HG02938 (cell line): ENCODE measurements at regions not wholly inside any gene's neighbourhood (a gene's known extent, or its start where the extent isn't known, plus 50 kb on each side); places are given as distances from the start of the nearest gene placed in this dataset.

ENCODE experiments used
- ATAC-seq: cut with Tn5 transposase; IDR thresholded peaks from one replicate; pipeline ENCODE4 v1.9.1; 2021; ENCODE audit warnings: mild to moderate bottlenecking, moderate library complexity; ENCODE audit not compliant: unreplicated experiment

GRCh38 chr12:59927032-59927431 is 331.2 kb downstream of the SLC16A7 start:
- ATAC-seq = no peak

- ATAC-seq = no peak
Observed at GRCh38 chr12:59928416-59928815, 332.6 kb downstream of the SLC16A7 start.

DNA sequence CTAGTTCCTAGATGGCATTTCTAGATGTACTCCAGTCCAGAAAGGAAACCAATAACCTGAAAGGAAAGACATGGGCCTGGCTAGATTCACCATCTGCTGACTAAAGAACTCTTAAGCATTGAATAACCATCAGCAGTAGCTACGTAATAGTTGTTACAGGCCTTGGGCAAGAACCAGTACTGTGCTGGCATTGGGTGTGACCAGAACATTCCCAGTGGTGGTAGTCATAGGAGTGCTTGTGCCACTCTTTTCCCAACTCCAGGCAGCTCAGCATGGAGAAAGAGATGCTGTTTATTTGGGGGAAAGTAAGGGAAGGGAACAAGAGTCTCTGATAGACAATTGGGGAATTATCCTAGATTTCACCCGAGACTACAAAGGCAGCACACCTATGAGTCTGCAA is 333.3 kb downstream of the SLC16A7 start:
- no peak for ATAC-seq

GRCh38 chr12:59934486-59934885 is 338.7 kb downstream of the SLC16A7 start:
- no peak for ATAC-seq

GRCh38 chr12:59936534-59936933 is 340.7 kb downstream of the SLC16A7 start:
- ATAC-seq = no peak

DNA sequence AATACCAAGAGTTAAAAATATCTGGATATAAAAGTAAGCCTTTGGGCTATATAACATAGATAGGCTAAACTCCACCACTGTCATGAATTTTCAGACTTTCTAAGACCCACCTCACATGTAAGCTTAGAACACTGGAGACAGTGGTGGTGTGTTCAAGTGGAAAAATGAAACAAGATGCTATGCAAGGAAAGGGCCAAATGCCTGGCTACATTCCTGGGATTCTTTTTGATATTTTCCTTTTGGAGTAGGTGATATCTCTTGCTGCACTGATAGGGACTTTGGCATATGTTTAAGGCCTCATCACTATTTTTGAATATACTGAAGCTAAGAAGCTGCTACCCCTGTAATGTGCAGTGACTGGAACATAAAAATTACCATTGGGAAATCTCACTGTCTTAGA is 341.3 kb downstream of the SLC16A7 start:
- no peak for ATAC-seq

DNA sequence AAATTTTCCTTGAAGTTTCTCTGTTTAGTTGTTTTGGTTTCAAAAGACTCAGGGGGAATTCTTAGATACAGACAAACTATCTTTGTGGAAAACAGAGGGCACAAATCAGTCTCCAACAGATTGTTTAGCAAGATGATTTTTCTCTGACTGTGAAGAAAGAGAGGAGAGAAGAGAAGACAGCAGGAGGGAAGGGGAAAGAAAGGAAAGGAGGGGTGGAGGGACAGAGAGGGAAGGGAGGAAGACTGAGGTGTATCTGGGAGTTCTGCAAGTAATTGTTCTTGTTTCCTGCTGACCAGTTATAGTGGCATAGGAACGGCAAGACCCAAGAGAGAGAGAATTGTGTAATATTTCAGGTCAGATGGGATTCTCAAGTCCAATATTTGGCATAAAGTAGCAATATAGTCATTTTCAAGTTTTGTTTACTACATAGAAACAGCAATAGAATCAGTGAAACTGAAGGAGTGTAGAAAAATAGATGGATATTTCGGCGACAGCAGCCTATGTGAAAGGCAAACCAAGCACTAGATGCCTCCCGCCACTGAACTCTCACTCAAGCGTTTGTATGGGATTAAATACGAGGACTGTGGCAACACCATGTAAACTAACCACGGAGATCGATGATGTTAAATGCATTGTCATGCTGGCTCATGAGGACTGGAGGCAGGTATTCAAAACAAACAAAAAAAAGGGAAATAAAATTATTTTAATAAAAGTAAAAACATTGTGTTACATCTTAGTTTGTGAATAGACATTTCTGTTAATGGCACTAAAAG is 342.5 kb downstream of the SLC16A7 start:
- ATAC-seq = no peak

GRCh38 chr12:59940631-59941342 is 345.0 kb downstream of the SLC16A7 start:
- no peak for ATAC-seq

DNA sequence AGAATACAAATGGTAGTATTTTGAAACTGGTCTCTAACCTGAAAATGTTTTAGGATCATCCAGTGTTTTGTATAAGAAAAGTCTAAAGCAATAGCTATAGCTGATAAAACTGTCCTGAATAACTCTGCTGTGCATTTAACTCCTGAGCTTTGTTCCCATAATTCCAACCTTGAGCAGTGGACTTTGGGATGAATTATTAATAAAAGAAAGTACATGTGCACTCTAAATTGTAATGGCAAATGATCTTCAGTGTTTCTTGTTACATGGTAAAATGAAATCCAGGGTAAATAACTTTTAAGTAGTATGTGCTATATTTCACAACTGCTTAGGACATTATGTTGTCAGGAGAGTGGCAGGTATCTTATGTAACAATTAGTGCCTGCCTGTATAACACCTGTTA is 345.6 kb downstream of the SLC16A7 start:
- ATAC-seq = no peak

DNA sequence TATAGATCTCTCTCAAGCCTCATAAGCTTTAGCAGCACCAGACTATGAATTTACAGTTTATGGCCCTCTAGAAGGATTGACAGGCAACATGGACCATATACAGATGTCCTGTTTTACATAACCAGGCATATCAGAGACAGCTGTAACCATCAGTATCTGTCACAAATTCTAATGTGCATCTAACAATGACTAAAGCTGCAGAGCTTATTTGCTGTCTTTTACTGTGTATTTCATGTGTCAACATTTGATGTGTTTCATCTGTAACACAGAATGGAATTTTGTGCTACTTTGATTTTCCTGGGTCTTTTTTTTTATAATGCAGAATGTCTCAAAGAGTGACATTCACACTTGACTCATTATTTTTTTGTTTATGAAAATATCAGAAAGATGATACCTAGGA is 348.3 kb downstream of the SLC16A7 start:
- no peak for ATAC-seq

DNA sequence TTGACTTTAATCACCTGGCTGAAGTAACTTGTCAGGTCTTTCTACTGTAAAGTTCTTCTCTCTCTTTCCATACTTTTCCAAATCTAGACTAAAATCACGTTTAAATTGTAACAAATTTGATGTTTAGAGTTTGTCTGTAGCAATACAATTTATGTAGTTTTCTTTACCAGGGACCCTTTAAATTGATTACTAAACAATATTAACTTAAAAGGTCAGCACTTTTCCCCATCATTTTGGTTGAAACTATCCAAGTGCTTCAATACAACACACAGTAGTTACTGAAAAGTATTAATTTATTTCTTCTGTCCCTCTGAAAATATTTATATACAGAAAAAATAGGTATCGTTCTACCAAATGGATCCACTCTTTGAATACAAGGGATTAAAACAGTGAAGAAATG is 350.8 kb downstream of the SLC16A7 start:
- no peak for ATAC-seq

- no peak for ATAC-seq
Observed at GRCh38 chr12:59963546-59963945, 367.7 kb downstream of the SLC16A7 start.

DNA sequence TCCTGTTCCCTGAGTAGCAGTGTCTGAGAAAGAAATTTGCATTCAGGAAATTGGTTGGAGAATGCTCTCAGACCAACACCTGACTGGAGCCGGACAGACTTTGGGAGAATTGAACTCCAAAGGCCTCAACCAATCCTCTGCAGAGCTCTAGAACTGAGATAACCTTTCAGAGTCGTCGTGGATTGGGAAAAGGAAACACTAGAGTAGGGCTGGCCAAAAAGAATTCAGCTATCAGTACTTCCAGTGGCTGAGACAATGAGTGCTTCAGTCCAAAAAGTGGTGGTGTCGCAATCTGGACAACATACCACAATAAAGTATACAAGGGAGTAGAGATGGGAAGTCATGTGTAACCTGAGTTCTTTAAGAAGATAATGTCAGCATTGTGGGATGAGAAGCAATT is 377.1 kb downstream of the SLC16A7 start:
- no peak for ATAC-seq

GRCh38 chr12:59973515-59973914 is 377.7 kb downstream of the SLC16A7 start:
- no peak for ATAC-seq

GRCh38 chr12:59977779-59978178 is 381.9 kb downstream of the SLC16A7 start:
- ATAC-seq = no peak

- no peak for ATAC-seq
Observed at GRCh38 chr12:59980476-59980875, 384.6 kb downstream of the SLC16A7 start.

DNA sequence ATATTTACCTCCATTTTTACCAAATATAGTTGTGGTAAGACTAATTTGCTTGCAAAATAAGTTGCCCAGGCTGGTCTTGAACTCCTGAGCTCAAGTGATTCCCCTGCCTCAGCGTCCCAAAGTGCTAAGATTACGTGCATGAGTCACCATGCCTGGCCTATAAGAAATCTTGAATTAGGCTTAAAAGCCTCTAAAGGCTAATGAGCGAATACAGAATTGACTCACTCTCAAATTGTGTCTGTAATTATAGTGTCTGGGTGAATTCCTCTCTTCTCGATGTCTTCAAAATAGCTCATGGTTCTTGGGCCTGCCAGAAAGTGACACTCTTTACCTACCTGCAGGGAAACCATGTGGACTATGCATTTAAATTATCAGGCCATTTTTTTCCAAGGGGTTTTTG is 403.5 kb downstream of the SLC16A7 start:
- ATAC-seq = no peak

GRCh38 chr12:60010486-60010885 is 414.7 kb downstream of the SLC16A7 start:
- no peak for ATAC-seq

GRCh38 chr12:60012659-60013058 is 416.8 kb downstream of the SLC16A7 start:
- no peak for ATAC-seq

GRCh38 chr12:60014436-60014835 is 418.6 kb downstream of the SLC16A7 start:
- ATAC-seq = no peak

GRCh38 chr12:60020068-60020467 is 424.2 kb downstream of the SLC16A7 start:
- ATAC-seq = no peak

- ATAC-seq = no peak
Observed at GRCh38 chr12:60021235-60021634, 425.4 kb downstream of the SLC16A7 start.
